ENCODE measurements at regions not wholly inside any gene's neighbourhood (a gene's known extent, or its start where the extent isn't known, plus 50 kb on each side); places are given as distances from the start of the nearest gene placed in this dataset.
"Not testable (repeated sequence)": the region's sequence is repeated elsewhere in the genome, so short reads cannot be mapped to it uniquely, and the experiment has no call there.

GRCh38 chr9:66764799-66765493 is 135.6 kb upstream of the ZNF658 start:
- not testable (repeated sequence) for TF ChIP-seq POLR2A, EP300, CTCF, POLR2AphosphoS5 (IDR thresholded peaks at IDR 0.05)
